ENCODE measurements at regions not wholly inside any gene's neighbourhood (a gene's known extent, or its start where the extent isn't known, plus 50 kb on each side); places are given as distances from the start of the nearest gene placed in this dataset.

DNA sequence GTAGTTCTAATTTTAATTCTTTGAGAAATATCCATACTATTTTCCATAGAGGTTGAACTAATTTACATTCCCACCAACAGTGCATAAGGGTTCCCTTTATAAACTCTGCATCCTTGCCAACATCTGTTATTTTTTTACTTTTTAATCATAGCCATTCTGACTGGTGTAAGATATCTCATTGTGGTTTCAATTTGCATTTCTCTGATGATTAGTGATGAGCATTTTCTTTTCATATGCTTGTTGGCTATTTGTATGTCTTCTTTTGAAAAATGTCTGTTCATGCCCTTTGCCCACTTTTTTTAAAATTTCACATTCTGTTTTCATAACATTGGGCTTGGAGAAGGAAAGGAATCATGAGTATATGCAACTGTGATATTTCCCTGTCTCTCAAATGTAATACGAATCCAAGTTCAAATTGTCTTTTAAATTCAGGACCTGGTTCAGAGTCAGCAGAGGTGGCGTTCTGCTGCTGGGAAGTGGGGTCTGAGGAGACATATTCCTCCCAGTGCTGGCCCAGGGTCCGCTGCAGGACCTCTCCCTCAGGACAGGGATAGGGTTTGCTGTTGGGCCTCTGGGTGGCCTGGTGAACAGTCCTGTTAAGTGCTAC, 81.2 kb upstream of the ETV6 start:
- no peak for DNase-seq (ENCODE audit: low read depth)

DNA sequence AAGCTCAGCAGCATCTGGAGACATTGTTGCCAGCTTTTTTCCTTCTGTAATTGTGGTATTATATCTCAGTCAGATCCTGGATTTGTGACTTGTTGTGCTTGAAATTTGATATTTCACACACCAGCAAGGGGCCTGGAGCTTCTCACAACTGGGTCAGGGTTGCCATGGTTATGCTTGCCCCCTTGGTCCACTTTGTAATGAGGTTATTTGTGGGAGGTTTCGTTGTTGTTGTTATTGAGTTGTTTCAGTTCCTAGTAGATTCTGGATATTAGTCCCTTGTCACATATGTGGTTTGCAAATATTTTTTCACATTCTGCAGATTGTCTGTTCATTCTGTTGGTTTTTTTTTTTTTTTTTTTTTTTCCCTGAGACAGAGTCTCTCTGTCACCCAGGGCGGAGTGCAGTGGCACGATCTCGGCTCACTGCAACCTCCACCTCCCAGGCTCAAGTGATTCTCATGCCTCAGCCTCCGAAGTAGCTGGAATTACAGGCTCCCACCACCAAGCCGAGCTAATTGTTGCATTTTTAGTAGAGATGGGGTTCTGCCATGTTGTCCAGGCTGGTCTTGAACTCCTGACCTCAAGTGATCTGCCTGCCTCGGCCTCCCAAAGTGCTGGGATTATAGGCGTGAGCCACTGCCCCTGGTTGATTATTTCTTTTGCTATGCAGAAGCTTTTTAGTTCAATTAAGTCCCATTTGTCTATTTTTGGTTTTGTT, 80.6 kb upstream of the ETV6 start:
- DNase-seq (ENCODE audit: low read depth), result no peak

DNA sequence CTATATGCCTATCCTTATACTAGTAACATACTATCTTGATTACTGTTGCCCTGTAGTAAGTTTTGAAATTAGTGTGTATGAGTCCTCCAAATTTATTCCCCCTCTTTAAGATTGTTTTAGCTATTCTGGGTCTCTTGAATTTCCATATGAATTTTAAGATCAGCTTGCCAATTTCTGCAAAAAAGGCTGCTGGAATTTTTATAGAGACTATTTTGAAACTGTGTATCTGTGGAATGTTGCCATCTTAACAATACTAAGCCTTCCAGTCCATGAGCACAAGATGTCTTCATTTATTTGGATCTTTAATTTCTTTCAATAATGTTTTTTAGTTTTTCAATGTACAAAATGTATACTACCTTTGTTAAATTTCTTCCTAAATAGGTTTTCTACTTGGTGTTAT, 79.8 kb upstream of the ETV6 start:
- no peak for DNase-seq (ENCODE audit: low read depth)

- DNase-seq (ENCODE audit: low read depth), result no peak
Measured at GRCh38 chr12:11573880-11574279, 75.6 kb upstream of the ETV6 start.

DNA sequence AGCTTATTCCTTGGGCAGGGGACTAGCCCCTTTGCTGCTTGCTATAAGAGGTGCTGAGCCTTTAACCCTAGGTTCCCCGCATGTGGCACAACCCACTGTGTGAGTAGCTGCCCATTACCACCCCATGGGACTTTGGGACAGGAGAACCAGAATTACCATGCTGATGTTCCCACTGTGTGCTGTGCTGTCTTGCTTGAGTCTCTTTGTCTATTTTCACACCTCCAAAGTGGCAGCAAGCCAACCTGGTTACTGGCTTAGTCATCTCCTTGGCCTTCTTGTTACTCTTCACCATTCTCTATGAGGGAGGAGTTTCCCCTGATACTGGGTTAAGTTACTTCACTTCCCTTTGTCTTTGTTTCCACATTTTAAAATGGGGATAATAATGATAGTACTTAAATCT, 73.4 kb upstream of the ETV6 start:
- peak; percentile 20 for DNase-seq (ENCODE audit: low read depth)

DNA sequence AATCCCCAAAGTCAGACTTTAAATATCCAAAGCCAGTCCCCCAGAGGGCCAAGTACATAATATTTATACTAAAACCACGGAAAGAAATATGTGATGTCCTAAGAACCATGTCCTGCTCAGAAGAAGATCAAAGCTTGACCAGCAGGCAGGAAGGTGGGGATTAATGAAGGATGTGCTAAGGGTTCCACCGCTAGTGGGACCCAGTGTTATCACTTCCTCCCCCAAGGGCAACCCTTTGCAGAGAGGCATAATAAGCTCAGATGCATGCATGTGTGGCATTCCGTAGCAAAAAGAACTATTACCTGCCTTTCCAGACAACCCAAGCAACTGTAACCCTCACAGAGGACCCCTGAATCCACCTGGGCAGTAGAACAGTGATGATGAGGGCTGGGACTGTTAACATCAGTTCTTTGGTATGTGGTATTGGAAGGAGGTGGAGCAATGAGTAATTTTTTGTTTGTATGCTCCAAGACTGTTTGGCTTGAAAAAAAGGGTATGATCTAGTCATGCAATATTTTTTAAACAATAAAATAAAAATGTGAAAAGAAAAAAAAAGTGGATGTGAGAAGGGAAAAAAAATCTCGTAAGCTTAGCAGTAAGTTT, 71.7 kb upstream of the ETV6 start:
- no peak for DNase-seq (ENCODE audit: low read depth)

- no peak for DNase-seq (ENCODE audit: low read depth)
Measured at GRCh38 chr12:11578461-11578993, 70.9 kb upstream of the ETV6 start.

DNA sequence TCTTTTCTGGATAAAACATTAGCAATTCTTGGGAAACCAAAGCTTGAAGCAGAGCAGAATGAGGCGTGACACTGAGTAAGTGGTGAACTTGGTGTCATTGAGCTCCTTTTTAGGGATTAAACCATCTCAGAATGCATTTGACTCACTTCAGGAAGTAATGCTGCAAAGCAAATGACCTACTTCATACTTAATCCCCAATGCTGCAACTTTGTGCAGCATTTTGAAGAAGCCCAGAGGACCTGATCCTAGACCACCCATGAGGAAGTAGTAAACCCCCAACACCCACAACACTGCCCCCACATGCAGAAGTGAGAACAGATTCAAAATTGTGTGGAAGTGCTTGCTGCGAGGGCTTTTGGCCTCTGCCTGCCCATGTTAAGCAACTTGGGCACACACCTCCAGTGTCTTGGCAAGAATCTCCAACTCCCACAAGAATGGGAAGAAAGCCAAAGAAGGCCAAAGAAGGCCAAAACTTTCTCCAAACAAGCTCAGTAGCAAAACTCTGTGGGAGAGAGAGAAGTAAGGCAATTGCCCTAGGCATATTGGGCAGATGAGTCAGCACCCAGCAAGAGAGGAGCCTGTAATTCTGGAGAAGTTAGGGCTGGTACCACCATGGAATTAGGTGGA, 69.2 kb upstream of the ETV6 start:
- DNase-seq (ENCODE audit: low read depth), result no peak

GRCh38 chr12:11581179-11581755, 68.2 kb upstream of the ETV6 start:
- DNase-seq (ENCODE audit: low read depth), result peak; percentile 54

- no peak for DNase-seq (ENCODE audit: low read depth)
Measured at GRCh38 chr12:11584221-11584855, 65.1 kb upstream of the ETV6 start.

DNA sequence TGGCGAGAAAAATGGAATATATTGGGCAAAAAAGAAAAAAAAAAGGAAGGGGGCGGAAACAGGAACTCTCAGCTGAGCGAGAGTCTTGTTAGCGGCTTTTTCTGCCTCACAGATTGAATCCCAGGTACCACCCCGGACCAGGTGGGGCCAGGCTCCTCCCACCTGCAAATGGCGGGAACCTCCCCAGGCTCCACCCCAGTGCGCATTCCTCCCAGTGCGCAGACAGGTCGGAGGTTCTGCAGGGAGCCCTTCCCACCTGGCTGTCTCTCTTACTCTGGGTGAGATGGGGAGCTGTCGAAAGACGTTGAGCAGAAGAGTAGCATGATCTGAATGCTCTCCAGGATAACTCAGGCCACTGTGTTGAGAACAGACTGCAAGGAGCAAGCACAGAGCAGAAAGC, 57.0 kb upstream of the ETV6 start:
- no peak for DNase-seq (ENCODE audit: low read depth)

- no peak for DNase-seq (ENCODE audit: low read depth)
Measured at GRCh38 chr12:11593013-11593412, 56.5 kb upstream of the ETV6 start.

- no peak for DNase-seq (ENCODE audit: low read depth)
Measured at GRCh38 chr12:11595080-11595479, 54.4 kb upstream of the ETV6 start.

DNA sequence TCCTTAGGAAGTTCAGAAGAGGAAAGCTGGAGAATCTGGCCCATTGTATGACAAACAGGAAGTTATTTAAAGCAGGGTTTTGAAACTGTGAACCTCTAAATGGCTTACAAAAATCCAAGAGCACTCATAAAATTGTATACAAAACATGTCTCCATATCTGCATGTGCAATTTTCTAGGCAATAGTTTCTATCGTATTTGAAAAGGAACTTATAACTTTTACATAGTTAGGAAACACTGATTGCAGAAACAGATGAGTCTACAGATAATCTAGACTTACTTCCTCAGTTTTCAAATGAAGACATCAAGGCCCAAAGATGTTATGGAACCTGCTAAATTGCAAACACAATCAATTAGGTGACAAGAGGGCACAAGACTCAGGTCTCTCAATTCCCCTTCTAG, 53.3 kb upstream of the ETV6 start:
- DNase-seq (ENCODE audit: low read depth), result no peak

GRCh38 chr12:11598900-11599299, 50.6 kb upstream of the ETV6 start:
- DNase-seq (ENCODE audit: low read depth), result no peak

Measured in activated T-cell treated with anti-CD3 and anti-CD28 coated beads for 24 hours (primary cell).